ENCODE measurements at regions not wholly inside any gene's neighbourhood (a gene's known extent, or its start where the extent isn't known, plus 50 kb on each side); places are given as distances from the start of the nearest gene placed in this dataset.
A peak's percentile ranks its signal among the peaks of the same experiment; 100 is the strongest.

GRCh38 chr4:32129967-32130366 lies 1409.8 kb downstream of the PCDH7 start:
- no peak for DNase-seq

GRCh38 chr4:32133141-32133540 lies 1413.0 kb downstream of the PCDH7 start:
- no peak for DNase-seq

GRCh38 chr4:32133734-32134133 lies 1413.6 kb downstream of the PCDH7 start:
- DNase-seq, result no peak

- DNase-seq, result no peak
Measured at GRCh38 chr4:32135642-32136041, 1415.5 kb downstream of the PCDH7 start.

GRCh38 chr4:32136081-32136787 lies 1416.1 kb downstream of the PCDH7 start:
- DNase-seq, result no peak

GRCh38 chr4:32140636-32141035 lies 1420.5 kb downstream of the PCDH7 start:
- peak; percentile 72 for DNase-seq

- DNase-seq, result no peak
Measured at GRCh38 chr4:32142075-32142474, 1421.9 kb downstream of the PCDH7 start.

- no peak for DNase-seq
Measured at GRCh38 chr4:32145987-32146386, 1425.8 kb downstream of the PCDH7 start.

GRCh38 chr4:32147446-32148085 lies 1427.4 kb downstream of the PCDH7 start:
- no peak for DNase-seq

GRCh38 chr4:32148111-32148666 lies 1428.0 kb downstream of the PCDH7 start:
- DNase-seq, result no peak

- DNase-seq, result no peak
Measured at GRCh38 chr4:32158961-32159360, 1438.8 kb downstream of the PCDH7 start.

- DNase-seq, result no peak
Measured at GRCh38 chr4:32161392-32161791, 1441.2 kb downstream of the PCDH7 start.

- no peak for DNase-seq
Measured at GRCh38 chr4:32163125-32163524, 1443.0 kb downstream of the PCDH7 start.

- no peak for DNase-seq
Measured at GRCh38 chr4:32169841-32170240, 1449.7 kb downstream of the PCDH7 start.

- no peak for DNase-seq
Measured at GRCh38 chr4:32172086-32172485, 1451.9 kb downstream of the PCDH7 start.

GRCh38 chr4:32172761-32173160 lies 1452.6 kb downstream of the PCDH7 start:
- peak; percentile 82 for DNase-seq

GRCh38 chr4:32180086-32180485 lies 1459.9 kb downstream of the PCDH7 start:
- no peak for DNase-seq

GRCh38 chr4:32184186-32184585 lies 1464.0 kb downstream of the PCDH7 start:
- no peak for DNase-seq

- DNase-seq, result no peak
Measured at GRCh38 chr4:32189130-32189529, 1469.0 kb downstream of the PCDH7 start.

- no peak for DNase-seq
Measured at GRCh38 chr4:32189788-32190187, 1469.6 kb downstream of the PCDH7 start.

GRCh38 chr4:32191961-32192360 lies 1471.8 kb downstream of the PCDH7 start:
- no peak for DNase-seq

GRCh38 chr4:32192363-32192762 lies 1472.2 kb downstream of the PCDH7 start:
- no peak for DNase-seq

GRCh38 chr4:32192991-32193390 lies 1472.8 kb downstream of the PCDH7 start:
- no peak for DNase-seq

GRCh38 chr4:32196950-32197688 lies 1477.0 kb downstream of the PCDH7 start:
- DNase-seq, result peak; percentile 26
